Endothelial cell of umbilical vein (primary cell): ENCODE measurements at regions not wholly inside any gene's neighbourhood (a gene's known extent, or its start where the extent isn't known, plus 50 kb on each side); places are given as distances from the start of the nearest gene placed in this dataset.
A peak's percentile ranks its signal among the peaks of the same experiment; 100 is the strongest.
"Not testable (repeated sequence)": the region's sequence is repeated elsewhere in the genome, so short reads cannot be mapped to it uniquely, and the experiment has no call there.

Source experiments
- BruUV-seq: library from RNA; stranded (reverse); fragments of 400-500 nt; replicated peaks from 2 replicates; lab custom pipeline; 2021; lab: Mats Ljungman, UMichigan
- CTCF ChIA-PET: fragments of 300-600, 350-600 bp; sonication (Branson Sonifier 250); formaldehyde crosslinking; loops from one replicate; lab custom pipeline; 2021; ENCODE audit warnings: antibody characterized with exemption, inconsistent platforms; lab: Charles Lee
- POLR2A ChIA-PET: fragments of 300-600, 350-600 bp; sonication (Branson Sonifier 250); formaldehyde crosslinking; loops from one replicate; lab custom pipeline; 2021; ENCODE audit warnings: antibody characterized with exemption, inconsistent platforms; lab: Charles Lee
- DNase-seq: peaks from one replicate; pipeline ENCODE4 v3.0.0-alpha.2; 2011; ENCODE audit warnings: low read depth, low spot score
- FAIRE-seq: peaks from 2 replicates; lab custom pipeline; 2011; peaks lifted over from hg19 to GRCh38; lab: Jason Lieb, UNC
- H2AFZ ChIP-seq: 2 replicates; pipeline ENCODE4 v1.6.0; 2012; ENCODE audit warnings: low read depth, low read length, control low read depth, inconsistent platforms
- H3K27ac ChIP-seq: 2 replicates; pipeline ENCODE4 v1.5.1; 2011; ENCODE audit warnings: low read depth, mild to moderate bottlenecking, control low read depth, low read length, moderate library complexity; ENCODE audit not compliant: insufficient read depth
- H3K27me3 ChIP-seq, 2 experiments: 2 replicates each; pipeline versions ENCODE4 v1.6.0 to v1.6.1; 2011; ENCODE audit warnings: low read length in 2 of 2, mixed read lengths in 1 of 2; ENCODE audit not compliant: control insufficient read depth in 2 of 2, insufficient read depth in 2 of 2
- H3K36me3 ChIP-seq, 2 experiments: 2 replicates in 1 of 2; 3 replicates in 1 of 2; pipeline ENCODE4 v1.5.1; 2011; ENCODE audit warnings: low read length in 2 of 2, mild to moderate bottlenecking in 1 of 2, moderate library complexity in 1 of 2; ENCODE audit not compliant: control insufficient read depth in 2 of 2, insufficient read depth in 2 of 2; ENCODE audit errors: extremely low read depth in 1 of 2
- H3K4me1 ChIP-seq: 3 replicates; pipeline ENCODE4 v1.5.1; 2011; ENCODE audit warnings: mild to moderate bottlenecking, low read length; ENCODE audit not compliant: control insufficient read depth, insufficient read depth; ENCODE audit errors: extremely low read depth
- H3K4me2 ChIP-seq: 2 replicates; pipeline ENCODE4 v1.6.1; 2011; ENCODE audit warnings: low read length, control low read depth, mixed read lengths; ENCODE audit not compliant: insufficient read depth
- H3K4me3 ChIP-seq, 3 experiments: fragments of 200-600 bp in 1 of 3; sonication (generic), shearing (Covaris generic) in 1 of 3; replicated peaks in 1 of 3; 2 replicates each; pipeline ENCODE4 v1.5.1; 2011 to 2016; ENCODE audit warnings: control low read depth in 3 of 3, low read length in 3 of 3, mild to moderate bottlenecking in 2 of 3, inconsistent platforms in 1 of 3, low read depth in 1 of 3, moderate library complexity in 1 of 3; ENCODE audit not compliant: insufficient read depth in 1 of 3
- H3K79me2 ChIP-seq: 2 replicates; pipeline ENCODE4 v1.6.0; 2012; ENCODE audit warnings: low read length, inconsistent platforms; ENCODE audit not compliant: control insufficient read depth, insufficient read depth
- H3K9ac ChIP-seq: replicated peaks from 2 replicates; pipeline ENCODE3; 2011; ENCODE audit warnings: low read length, control low read depth; ENCODE audit not compliant: insufficient read depth; ENCODE audit errors: extremely low read depth
- H3K9me1 ChIP-seq: replicated peaks from 3 replicates; pipeline ENCODE4 v1.6.0; 2011; ENCODE audit warnings: mild to moderate bottlenecking, low read length; ENCODE audit not compliant: control insufficient read depth, insufficient read depth; ENCODE audit errors: extremely low read depth
- H3K9me3 ChIP-seq: replicated peaks from 2 replicates; pipeline ENCODE4 v1.5.1; 2012; ENCODE audit warnings: low read length, inconsistent platforms; ENCODE audit not compliant: control insufficient read depth, insufficient read depth
- H4K20me1 ChIP-seq: replicated peaks from 2 replicates; pipeline ENCODE3; 2011; ENCODE audit warnings: mild to moderate bottlenecking, low read length; ENCODE audit not compliant: control insufficient read depth, insufficient read depth; ENCODE audit errors: extremely low read depth
- EZH2 ChIP-seq: IDR thresholded peaks from 2 replicates; pipeline ENCODE4 v1.6.1; 2012; ENCODE audit warnings: borderline replicate concordance, low read depth, mild to moderate bottlenecking, moderate library complexity, low read length, inconsistent platforms; ENCODE audit not compliant: severe bottlenecking
- FOS ChIP-seq: IDR thresholded peaks from 2 replicates; pipeline ENCODE4 v1.6.1; 2011; ENCODE audit warnings: mild to moderate bottlenecking, low read length, moderate library complexity, borderline replicate concordance; ENCODE audit not compliant: insufficient read depth
- GATA2 ChIP-seq: IDR thresholded peaks from 2 replicates; pipeline ENCODE4 v1.7.0; 2011; ENCODE audit warnings: low read depth, mild to moderate bottlenecking, moderate library complexity, mixed read lengths, low read length; ENCODE audit not compliant: insufficient read length, insufficient read depth
- JUN ChIP-seq: IDR thresholded peaks from 2 replicates; pipeline ENCODE4 v1.6.1; 2011; ENCODE audit warnings: borderline replicate concordance, low read depth; ENCODE audit not compliant: insufficient read length, insufficient read depth
- POLR2A ChIP-seq: IDR thresholded peaks from 2 replicates; pipeline ENCODE4 v1.6.1; 2012; ENCODE audit warnings: low read depth, mild to moderate bottlenecking, control low read depth, low read length
- POLR2AphosphoS5 ChIP-seq: IDR thresholded peaks from 2 replicates; pipeline ENCODE4 v1.6.1; 2012; ENCODE audit warnings: low read depth, mild to moderate bottlenecking, control low read depth, low read length, moderate library complexity; ENCODE audit not compliant: insufficient read depth
- dilution Hi-C: fragments of 300-500 bp; cut with MboI; formaldehyde crosslinking; loops from one replicate; pipeline ENCODE4 v1.15.0; 2019; ENCODE audit warnings: low sequenced_read_pairs; ENCODE audit not compliant: extremely low pct_ligation_motif_present
- intact Hi-C: fragments of 100-400 bp; cut with micrococcal nuclease; formaldehyde crosslinking; loops from one replicate; pipeline ENCODE4 v1.10.0; 2022

DNA sequence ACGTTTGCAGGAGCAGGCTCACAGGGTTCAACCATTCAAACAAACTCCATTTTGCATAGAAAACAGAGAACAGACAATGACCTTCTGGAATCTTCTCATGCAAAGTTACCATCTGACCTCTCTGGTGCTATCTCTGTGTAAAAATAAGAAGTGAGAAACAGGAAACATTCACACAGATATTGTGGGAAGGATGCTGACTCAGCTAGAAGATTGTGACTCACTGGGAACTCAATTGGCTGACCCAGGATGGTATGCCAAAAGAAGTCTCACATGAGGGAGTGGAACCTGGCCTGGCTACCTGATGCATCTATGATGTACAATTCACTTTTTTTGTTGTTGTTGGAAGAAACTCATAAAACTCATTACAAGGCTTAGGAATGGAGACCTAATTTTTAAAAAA lies 61.1 kb upstream of the TBX18 start:
- TF ChIP-seq POLR2AphosphoS5 (peak; percentile 45), EZH2 (no peak), FOS (peak; percentile 91), JUN (peak; percentile 43), POLR2A (no peak), GATA2 (peak; percentile 82)

DNA sequence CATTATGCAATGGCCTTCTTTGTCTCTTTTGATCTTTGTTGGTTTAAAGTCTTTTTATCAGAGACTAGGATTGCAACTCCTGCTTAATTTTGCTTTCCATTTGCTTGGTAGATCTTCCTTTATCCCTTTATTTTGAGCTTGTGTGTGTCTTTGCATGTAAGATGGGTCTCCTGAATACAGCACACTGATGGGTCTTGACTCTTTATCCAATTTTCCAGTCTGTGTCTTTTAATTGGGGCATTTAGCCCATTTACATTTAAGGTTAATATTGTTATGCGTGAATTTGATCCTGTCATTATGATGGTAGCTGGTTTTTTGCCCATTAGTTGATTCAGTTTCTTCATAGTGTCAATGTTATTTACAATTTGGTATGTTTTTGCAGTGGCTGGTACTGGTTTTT lies 56.9 kb upstream of the TBX18 start:
- H2AFZ ChIP-seq, POLR2A ChIA-PET, H3K27ac ChIP-seq, H3K79me2 ChIP-seq, H3K4me3 ChIP-seq, FAIRE-seq, BruUV-seq, H3K27me3 ChIP-seq, dilution Hi-C loops, H3K9ac ChIP-seq, DNase-seq, H3K9me3 ChIP-seq, H3K4me2 ChIP-seq, H3K9me1 ChIP-seq, H3K4me1 ChIP-seq, intact Hi-C loops, H3K36me3 ChIP-seq, H4K20me1 ChIP-seq: not testable (repeated sequence)
- CTCF ChIA-PET = interaction anchor here (1.2 kb wide), 1 partner anchor 22 kb away, joined by 4 read pairs; no protein-coding TSS in a partner anchor

More for the DNA sequence above, 61.1 kb upstream of the TBX18 start:
- no peak overlapping the region for H2AFZ ChIP-seq
- no peaks in the 10 kb centered on the region for H3K79me2 ChIP-seq
- H3K36me3 ChIP-seq = no peaks in the 10 kb centered on the region
- FAIRE-seq (peak; percentile 84), DNase-seq (peak; percentile 85)
- BruUV-seq = no TSS peak
- H4K20me1 ChIP-seq = no peaks in the 10 kb centered on the region
- CTCF ChIA-PET = no interaction called here
- H3K9me3 ChIP-seq = no peaks in the 10 kb centered on the region
- H3K27ac ChIP-seq = no peak overlapping the region
- H3K9ac ChIP-seq = no peak overlapping the region
- intact Hi-C loops (no loop called here), dilution Hi-C loops (no loop called here)
- H3K4me3 ChIP-seq = no peak overlapping the region
- H3K27me3 ChIP-seq = no peaks in the 10 kb centered on the region
- peaks cover 6% of the 10 kb centered on the region for H3K4me1 ChIP-seq
- POLR2A ChIA-PET = no interaction called here
- no peaks in the 10 kb centered on the region for H3K9me1 ChIP-seq
- H3K4me2 ChIP-seq = no peak overlapping the region
